WERI-Rb-1 (cell line): ENCODE measurements at regions not wholly inside any gene's neighbourhood (a gene's known extent, or its start where the extent isn't known, plus 50 kb on each side); places are given as distances from the start of the nearest gene placed in this dataset.

Experiments
- DNase-seq: peaks from one replicate; pipeline ENCODE4 v3.0.0-alpha.2; 2020
- H3K27ac ChIP-seq: fragments of 250-450 bp; sonication (Bioruptor Pico); 2 replicates; pipeline ENCODE4 v1.5.1; 2020; ENCODE audit warnings: mild to moderate bottlenecking, moderate library complexity
- H3K27me3 ChIP-seq: fragments of 250-450 bp; sonication (Bioruptor Pico); 2 replicates; pipeline ENCODE4 v1.5.1; 2021; ENCODE audit warnings: mild to moderate bottlenecking, low read depth, moderate library complexity; ENCODE audit not compliant: insufficient read depth, severe bottlenecking
- H3K36me3 ChIP-seq: fragments of 250-450 bp; sonication (Bioruptor Pico); 2 replicates; pipeline ENCODE4 v1.5.1; 2020; ENCODE audit warnings: mild to moderate bottlenecking, moderate library complexity
- H3K4me3 ChIP-seq: 2 replicates; pipeline ENCODE4 v1.5.1; 2011; ENCODE audit warnings: low read depth, mild to moderate bottlenecking, control low read depth, low read length
- H3K9me3 ChIP-seq: fragments of 250-450 bp; sonication (Bioruptor Pico); 2 replicates; pipeline ENCODE4 v1.5.1; 2021; ENCODE audit warnings: mild to moderate bottlenecking, moderate library complexity; ENCODE audit not compliant: severe bottlenecking
- CTCF ChIP-seq: IDR thresholded peaks from 2 replicates; pipeline ENCODE4 v1.5.1; 2011; ENCODE audit warnings: low read depth, mild to moderate bottlenecking, control low read depth, inconsistent platforms, low read length

- no peaks in the 10 kb centered on the region for H3K27me3 ChIP-seq
- TF ChIP-seq CTCF: no peak
- no peak for DNase-seq
- no peaks in the 10 kb centered on the region for H3K36me3 ChIP-seq
- no peak overlapping the region for H3K27ac ChIP-seq
- no peak overlapping the region for H3K4me3 ChIP-seq
- no peaks in the 10 kb centered on the region for H3K9me3 ChIP-seq
These were observed 648.2 kb upstream of the ID2 start for GRCh38 chr2:8033546-8034096.

- no peak overlapping the region for H3K27ac ChIP-seq
- no peak for DNase-seq
- H3K36me3 ChIP-seq: no peaks in the 10 kb centered on the region
- TF ChIP-seq CTCF: no peak
- H3K27me3 ChIP-seq: no peaks in the 10 kb centered on the region
- no peak overlapping the region for H3K4me3 ChIP-seq
- H3K9me3 ChIP-seq: no peaks in the 10 kb centered on the region
These were observed 645.5 kb upstream of the ID2 start for GRCh38 chr2:8036366-8036765.

GRCh38 chr2:8039732-8040131 lies 642.1 kb upstream of the ID2 start:
- H3K27me3 ChIP-seq: no peaks in the 10 kb centered on the region
- no peaks in the 10 kb centered on the region for H3K9me3 ChIP-seq
- H3K4me3 ChIP-seq: no peak overlapping the region
- no peaks in the 10 kb centered on the region for H3K36me3 ChIP-seq
- no peak overlapping the region for H3K27ac ChIP-seq
- TF ChIP-seq CTCF: no peak
- no peak for DNase-seq

- no peaks in the 10 kb centered on the region for H3K9me3 ChIP-seq
These were observed 638.6 kb upstream of the ID2 start for GRCh38 chr2:8043295-8043694.

GRCh38 chr2:8044046-8044594 lies 637.7 kb upstream of the ID2 start:
- Histone ChIP-seq H3K27ac (no peak overlapping the region), H3K36me3 (no peaks in the 10 kb centered on the region), H3K9me3 (no peaks in the 10 kb centered on the region), H3K27me3 (no peaks in the 10 kb centered on the region), H3K4me3 (no peak overlapping the region)
- no peak for DNase-seq
- TF ChIP-seq CTCF: no peak

More at GRCh38 chr2:8043295-8043694, 638.6 kb upstream of the ID2 start:
- no peak overlapping the region for H3K27ac ChIP-seq
- DNase-seq: no peak
- H3K36me3 ChIP-seq: no peaks in the 10 kb centered on the region
- no peaks in the 10 kb centered on the region for H3K27me3 ChIP-seq
- H3K4me3 ChIP-seq: no peak overlapping the region
- no peak for TF ChIP-seq CTCF

GRCh38 chr2:8045081-8045614 lies 636.7 kb upstream of the ID2 start:
- Histone ChIP-seq H3K36me3 (no peaks in the 10 kb centered on the region), H3K27ac (no peak overlapping the region), H3K9me3 (no peaks in the 10 kb centered on the region), H3K27me3 (no peaks in the 10 kb centered on the region), H3K4me3 (no peak overlapping the region)
- DNase-seq: no peak
- no peak for TF ChIP-seq CTCF
